HG03558 (cell line): ENCODE measurements at regions not wholly inside any gene's neighbourhood (a gene's known extent, or its start where the extent isn't known, plus 50 kb on each side); places are given as distances from the start of the nearest gene placed in this dataset.

Experiments
- ATAC-seq: cut with Tn5 transposase; IDR thresholded peaks from one replicate; pipeline ENCODE4 v1.9.1; 2021; ENCODE audit warnings: moderate number of reproducible peaks; ENCODE audit not compliant: unreplicated experiment; ENCODE audit errors: extremely low read depth

DNA sequence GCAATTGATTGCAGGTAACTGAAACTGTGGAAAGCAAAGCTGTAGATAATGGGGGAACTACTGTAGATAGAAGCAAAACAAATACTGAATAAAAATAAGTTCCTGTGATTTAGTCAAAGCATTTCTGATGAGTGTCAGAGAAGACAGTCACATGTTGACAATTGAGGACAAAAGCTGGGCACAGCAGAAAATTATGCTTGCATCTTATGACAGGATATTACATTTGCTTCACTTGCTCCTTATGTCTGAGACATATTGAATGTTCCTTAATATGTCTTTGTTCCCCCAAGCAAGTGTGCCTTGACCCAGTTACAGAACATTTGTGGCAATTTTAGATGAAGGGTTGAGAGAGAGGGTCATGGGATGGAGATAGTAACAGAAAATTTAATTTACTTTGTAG, 526.0 kb upstream of the B3GALT2 start:
- no peak for ATAC-seq

DNA sequence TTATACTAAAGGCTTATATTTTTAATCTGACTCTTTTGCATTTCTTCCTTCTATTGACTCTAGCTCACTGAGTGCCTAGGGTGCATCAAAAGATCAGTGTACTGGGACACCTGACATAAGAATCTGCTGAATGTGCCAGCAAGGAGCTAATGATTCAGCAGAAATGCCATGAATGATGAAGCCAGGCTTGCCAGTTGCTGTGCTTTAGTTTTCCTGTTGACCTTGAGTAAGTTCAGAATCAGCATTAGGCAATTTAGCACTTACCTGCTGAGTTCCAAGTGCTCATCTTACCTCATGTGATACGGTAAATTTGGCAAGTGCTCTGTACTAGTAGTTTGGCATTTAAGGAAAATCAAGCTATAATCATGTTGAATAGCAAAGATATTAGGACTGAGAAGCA, 523.2 kb upstream of the B3GALT2 start:
- no peak for ATAC-seq

DNA sequence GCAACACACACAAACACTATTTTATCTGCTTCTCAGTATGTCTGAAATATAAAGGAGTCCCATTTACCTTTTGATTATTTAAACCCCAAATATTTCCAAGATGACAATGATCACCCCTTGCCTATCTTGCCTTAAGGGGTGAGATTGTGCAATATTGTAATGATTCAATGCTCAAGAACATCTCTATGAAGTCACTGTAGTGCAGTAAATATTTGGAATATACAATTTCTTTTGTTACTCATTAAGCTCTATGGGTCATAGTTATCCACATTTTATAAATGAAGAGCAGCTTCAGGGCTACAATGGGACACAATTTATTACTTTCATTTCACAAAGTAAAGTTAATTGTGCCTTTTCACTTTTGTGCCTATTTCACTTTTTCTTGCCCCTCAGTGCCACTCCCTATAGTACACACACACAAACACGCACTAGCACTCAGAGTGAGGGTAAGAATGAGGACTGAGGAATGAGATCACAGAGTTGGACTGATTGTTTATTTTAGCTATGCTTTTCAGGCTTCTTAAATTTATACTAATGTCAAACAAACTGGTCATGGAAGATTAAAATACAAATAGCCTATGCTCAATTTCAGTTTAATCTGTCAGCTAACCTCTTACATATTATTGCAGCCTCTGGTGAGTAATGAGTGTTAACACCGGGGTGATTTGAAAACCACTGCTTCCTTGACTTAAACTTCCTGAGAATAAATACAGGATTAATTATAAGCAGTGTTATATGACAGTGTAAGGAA, 521.0 kb upstream of the B3GALT2 start:
- no peak for ATAC-seq

DNA sequence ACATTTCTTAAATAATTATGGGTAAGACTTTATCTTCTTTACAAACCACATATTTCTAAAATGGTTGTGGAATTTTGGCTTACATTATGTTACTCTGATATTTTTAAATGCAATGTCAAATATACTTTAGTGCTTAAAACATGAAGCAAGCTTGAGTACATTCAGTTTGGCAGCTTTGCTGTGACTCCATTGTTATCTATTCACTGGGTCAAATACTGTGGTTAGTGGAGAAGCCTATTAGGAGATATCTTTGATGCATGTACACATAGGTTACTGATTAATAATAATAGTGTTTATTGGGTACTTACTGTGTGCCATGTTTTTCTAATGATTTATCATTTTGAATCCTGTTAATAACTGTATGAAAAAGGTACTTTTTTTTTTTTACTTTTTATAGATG, 520.4 kb upstream of the B3GALT2 start:
- ATAC-seq = no peak

DNA sequence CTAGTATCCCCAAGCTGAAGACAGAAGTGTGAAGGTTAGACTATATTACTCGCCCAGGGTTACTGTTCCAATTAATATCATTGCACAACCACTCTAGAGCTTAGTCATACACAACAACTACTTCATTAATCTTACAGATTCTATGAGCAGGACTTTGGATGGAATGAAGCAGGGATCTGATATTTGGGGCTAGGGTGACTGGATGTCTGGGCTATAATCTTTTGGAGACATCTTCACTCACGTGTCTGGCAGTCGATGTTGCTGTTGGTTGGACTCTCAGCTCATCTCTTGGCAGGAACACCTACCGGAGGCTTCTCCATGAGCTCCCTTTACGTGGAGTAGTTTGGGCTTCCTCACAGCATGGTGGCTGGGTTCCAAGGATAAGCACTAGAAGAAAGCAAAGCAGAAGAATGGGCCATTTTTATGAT, 519.2 kb upstream of the B3GALT2 start:
- no peak for ATAC-seq

DNA sequence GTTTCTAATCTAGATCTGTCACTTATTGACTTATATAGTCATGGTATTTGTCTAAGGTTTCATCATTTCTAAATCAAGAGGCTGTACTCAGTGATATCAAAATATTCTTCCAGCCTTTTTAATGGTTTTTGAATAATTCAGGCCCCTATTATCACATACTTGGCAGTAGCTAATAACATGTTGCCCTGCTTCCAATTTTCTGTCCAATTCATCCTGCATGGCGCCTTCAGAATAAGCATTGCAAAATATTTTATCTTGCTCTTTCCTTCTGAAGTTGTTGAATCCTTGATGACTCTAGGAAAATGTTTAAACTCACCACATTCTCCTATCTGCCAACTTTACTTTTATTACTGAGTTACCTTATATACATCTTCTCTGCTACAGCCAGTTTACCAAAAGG, 517.2 kb upstream of the B3GALT2 start:
- no peak for ATAC-seq

DNA sequence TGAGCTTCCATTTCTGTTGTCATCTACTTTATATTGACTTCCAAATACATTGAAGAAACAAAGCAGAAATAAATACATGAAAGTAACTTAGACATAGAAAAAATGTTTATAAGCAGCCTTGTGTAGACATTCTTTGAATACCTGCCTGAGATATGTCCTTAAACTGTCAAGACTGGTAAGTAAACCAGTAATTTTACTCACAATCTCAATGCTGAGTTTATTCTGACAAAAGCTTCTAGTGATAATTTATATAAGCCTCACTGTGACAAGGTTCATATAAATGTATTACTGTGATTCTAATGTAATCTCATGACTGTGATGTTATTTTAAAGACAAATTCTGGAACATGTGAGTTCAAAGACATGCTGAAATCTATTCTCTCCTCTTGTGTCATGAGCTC, 516.7 kb upstream of the B3GALT2 start:
- no peak for ATAC-seq

DNA sequence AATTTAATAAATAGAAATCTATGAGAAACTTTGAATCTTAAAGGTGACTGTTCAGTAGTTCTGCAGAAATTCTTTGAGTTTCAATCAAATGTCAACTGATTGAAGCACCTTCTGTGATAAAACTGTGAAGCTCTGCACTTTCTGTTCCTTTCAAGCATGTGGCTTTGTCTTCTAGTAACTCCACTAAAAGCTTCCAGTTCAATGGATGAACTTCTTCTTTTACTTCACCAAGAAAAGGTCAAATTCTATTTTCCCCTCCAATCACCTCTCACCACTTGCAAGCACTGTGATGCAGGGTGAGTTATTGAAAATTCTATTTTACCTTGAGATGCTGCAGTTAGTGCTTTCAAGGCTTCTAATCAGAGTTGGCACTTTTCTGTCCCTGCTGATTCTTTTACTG, 515.3 kb upstream of the B3GALT2 start:
- ATAC-seq = no peak

DNA sequence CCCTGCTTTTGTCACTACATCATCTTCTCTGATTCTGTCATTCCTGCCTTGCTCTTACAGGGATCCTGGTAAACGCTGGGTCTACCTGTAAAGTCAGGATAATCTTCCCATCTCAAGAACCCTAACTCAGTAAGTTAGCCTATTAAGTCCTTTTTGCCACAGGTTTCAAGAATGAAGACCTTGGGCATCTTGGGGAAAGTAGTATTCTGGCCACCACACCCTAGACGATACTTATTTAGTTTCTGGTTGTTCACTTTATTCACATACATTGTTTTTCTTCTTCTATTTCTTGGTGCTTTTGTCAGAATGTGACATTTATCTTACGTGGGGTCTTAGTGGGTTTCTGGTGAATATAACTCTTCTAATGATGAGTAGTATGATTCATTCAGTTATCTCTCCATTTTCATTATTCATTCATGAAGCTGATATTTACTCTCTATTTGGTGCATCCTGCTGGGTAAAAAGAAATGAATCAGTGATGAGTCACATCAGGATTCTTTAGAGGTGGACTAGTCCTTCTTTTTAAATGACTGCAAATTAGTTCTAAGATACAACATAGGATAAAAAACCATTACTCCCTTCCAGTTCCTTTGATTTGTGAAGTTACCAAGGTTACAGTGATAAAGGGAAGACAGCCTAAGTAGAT, 514.4 kb upstream of the B3GALT2 start:
- ATAC-seq = no peak

DNA sequence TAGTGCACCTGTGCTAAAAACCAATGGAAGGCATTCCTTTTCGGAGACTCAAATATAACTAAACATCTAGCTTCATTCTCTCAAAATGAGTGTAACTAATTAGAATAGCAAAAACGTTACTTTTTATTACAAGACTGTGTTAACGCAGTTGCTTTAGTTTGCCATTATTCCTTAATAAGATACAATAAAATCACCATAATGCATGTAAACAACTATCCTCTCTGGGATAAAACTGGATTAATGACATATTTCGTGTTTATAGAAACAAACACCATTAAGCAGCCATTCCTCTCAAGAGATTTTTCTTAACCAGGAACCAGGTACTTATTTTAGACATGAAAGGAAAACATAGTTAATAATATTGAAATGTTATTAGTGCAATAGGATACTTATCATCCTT, 512.8 kb upstream of the B3GALT2 start:
- ATAC-seq = no peak

DNA sequence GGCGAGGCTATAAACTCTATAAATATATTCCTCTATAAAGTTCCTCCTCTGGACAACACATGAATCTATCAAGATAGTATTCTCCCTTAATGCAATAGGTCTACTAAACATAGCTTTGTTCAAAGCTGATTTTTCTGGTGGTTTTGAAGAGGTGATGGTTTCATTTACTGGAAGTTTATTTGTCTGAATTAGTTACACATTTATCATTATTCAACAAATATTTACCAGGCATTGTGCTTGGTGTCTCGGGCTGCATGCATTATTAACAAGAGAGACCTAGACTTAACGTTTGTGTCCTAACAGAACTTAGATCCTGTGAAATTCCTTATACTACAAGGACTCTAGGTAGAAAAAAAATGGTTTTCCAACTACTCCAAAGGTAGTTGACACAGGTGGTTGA, 511.4 kb upstream of the B3GALT2 start:
- ATAC-seq = no peak

DNA sequence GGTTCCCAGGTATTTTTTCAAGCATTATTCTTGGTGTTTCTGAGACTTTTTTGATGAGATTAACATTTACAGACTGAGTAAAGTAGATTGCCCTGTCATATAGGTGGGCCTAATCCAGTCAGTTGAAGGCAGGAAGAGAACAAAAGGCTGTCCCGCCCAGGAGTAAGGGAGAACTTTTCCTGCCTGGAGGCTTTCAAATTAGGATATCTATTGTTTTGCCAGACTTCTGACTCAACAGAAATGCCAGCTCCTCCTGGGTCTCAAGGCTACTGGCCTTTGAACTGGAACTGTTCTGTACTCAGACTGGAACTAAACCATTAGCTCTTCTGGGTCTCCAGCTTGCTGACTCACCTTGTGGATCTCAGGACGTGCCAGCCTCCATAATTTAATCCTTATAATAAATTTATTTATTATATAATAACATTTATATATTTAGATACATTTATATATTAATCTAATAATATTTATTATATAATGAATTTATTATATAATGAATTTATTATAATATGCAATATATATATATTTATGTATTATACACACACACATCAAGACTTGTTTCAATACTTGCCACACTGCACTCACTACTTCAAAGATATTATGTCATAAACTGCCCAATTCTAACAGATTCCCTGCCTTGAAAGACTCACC, 510.8 kb upstream of the B3GALT2 start:
- no peak for ATAC-seq

DNA sequence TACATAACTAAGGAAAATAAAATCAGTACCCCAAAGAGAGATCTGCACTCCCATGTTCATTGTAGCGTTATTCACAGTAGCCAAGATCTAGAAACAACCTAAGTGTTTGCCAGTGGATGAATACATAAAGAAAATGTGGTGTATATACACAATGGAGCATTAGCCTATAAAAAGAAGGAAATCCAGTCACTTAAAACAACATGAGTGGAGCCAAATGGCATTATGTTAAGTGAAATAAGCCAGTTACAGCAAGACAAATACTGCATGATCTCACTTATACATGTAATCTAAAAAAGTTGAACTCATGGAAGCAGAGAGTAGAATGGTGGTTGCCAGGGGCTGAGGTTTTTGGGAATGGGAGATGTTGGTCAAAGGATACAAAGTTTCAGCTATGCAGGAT, 508.3 kb upstream of the B3GALT2 start:
- ATAC-seq = no peak

DNA sequence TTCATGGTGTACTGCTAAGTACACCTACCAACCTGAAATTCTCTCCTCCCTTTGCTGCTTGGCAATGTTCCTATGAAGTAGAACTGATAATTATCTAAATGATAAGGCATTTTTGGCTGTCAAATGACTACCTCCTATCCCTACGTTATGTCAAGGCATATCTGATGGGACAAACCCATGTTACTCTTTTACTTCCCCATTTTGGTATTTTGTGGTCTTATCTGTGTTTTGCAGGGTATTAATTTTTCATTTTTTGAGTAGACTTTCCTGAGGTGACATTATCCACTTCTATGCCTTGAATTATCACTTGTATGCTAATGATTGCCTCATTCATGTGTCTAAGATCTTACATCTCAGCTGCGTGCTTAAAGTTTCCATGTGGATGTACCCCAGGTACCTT, 499.6 kb upstream of the B3GALT2 start:
- no peak for ATAC-seq

DNA sequence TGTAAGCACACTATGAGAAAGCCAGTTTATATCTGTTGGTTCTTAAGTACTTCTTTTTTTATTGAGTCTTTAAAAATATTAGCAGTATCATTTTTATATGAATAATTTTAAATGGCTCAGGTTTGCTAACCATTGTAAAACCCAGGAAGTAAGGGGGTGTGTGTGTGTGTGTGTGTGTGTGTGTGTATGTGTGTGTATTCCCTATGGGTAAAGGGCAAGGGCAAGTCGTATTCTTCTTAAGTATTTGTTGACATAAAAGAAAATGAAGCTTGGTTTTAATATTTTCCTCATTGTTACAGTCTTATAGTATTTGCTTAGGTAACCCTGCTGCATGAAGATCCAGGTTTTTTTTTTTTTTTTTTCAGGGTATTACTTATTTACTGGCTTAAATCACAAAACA, 495.0 kb upstream of the B3GALT2 start:
- ATAC-seq = no peak

DNA sequence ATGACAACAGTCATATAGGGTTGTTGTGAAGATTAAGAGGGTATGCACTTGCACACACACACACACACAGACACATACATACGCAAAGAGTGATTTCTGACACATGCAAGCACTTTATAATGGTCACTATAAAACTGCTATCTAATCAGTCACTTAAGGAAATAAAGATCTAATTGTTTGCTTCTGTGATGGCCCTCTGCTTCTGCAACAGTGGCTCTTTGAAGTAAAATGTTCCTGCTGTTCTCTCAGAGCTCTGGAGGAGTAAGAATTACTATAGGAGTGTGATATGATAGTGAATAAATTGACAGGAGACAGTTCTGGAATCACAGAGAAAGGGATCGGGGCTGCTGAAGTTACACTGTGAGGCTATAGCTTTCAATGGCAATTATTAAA, 494.5 kb upstream of the B3GALT2 start:
- no peak for ATAC-seq

DNA sequence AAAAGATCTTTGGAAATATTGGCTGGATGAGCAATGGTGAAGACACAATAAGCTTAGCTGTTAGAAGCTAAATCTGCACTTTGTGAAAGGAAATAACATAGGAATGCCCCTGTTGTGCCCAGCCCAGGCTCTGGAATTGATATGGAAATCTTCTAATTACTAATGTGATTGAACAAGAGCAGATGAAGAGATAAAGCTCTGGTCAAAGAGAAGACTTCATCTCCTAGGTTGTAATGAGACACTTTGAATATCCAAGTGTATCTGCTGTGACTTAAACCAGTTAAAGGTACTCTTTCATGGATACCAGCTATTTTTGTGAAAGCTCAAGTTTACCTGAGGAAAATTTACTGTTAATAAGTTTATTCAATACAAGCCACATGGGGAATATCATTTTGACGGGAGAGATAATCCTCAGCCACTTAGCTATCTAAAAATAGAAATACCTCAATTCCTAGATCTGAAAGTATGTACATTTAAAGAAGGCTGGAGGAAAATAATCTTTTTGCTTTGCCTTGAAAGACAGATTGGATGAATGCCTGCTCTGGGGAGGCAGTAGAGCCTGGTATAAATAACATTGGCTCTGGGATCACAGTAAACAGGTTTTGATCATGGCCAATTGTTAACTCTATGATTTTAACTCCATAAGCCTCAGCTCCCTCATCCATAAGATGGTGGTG, 494.0 kb upstream of the B3GALT2 start:
- ATAC-seq = no peak

DNA sequence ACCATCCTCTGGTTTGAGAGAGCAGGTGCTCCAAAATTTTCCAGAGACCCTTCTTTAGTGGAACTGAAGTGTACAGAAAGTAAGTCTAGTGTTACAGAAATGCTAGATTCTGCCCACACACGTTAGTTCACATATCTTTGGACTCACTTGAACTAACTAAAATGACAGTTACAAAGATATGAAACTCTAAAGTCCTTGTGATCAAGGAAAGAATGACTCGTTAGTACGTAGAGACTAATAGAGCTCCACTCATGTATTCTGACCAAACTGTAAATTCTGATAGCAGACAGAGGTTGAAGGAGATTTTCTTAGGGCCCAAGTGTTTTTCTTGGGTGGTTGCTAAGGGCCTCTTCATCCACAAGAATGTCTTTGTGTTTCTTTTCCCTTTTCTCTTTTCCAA, 491.5 kb upstream of the B3GALT2 start:
- ATAC-seq = no peak

DNA sequence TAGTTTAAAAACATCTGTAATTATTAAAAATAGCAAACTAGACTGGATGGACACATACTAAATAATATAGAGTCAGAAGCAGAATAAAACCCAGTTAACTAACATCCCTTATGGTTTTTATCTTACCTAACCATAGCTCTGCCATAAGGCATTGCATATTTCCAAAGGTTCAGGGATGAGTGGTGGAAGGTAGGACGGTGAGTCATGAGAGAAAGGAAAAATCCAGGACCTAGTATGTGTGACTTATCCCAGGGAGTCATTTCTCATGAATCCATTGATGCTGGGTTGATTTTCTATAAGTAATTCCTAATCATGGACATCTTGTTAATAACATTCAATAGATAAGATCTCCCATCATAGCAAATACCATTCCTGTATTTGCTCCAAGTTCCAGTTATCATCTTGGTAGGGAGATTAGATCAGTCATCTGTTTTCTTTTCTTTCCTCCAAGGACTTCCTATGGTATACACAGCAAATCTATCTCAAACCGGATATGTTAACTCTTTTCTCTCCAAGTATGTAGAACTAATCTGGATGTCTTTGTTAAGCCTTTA, 490.7 kb upstream of the B3GALT2 start:
- no peak for ATAC-seq

DNA sequence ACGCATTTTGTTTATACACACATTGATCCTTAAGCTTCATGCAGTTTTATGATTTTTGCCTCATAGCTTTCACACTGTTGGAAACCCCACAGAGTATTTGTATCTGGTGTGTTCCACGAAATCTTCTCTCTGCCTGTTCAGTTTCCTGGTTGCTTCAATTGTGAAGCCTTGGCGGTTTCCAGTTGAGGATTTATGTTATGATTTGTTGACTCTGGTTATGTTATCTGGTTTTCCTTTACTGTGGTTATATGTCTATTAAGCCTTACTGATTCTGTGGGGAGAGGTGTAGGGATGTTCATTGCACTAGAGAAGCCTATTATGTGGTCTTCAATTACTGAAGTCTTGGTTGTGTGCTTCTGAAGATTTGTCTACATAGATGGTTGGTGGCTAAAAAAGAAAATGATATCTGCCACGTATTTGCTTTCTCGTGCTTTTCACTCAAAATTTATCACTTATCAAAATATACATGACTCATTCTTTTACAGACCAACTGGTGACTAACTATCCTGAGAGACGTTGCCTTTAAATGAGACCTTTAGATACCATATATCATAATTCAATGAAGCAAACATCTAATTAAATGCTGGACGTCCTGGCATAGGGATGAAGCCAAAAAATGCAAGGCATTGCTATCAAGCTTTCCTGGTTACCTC, 488.0 kb upstream of the B3GALT2 start:
- ATAC-seq = no peak
